HL-60 (cell line): ENCODE measurements at regions not wholly inside any gene's neighbourhood (a gene's known extent, or its start where the extent isn't known, plus 50 kb on each side); places are given as distances from the start of the nearest gene placed in this dataset.

ENCODE experiments used
- GABPA ChIP-seq: IDR thresholded peaks from 2 replicates; pipeline ENCODE4 v1.6.1; 2012; ENCODE audit warnings: low read depth
- POLR2AphosphoS5 ChIP-seq: IDR thresholded peaks from 2 replicates; pipeline ENCODE4 v1.6.1; 2012; ENCODE audit warnings: low read depth
- SPI1 ChIP-seq: IDR thresholded peaks from 2 replicates; pipeline ENCODE4 v1.6.1; 2012; ENCODE audit warnings: low read depth, mild to moderate bottlenecking, borderline replicate concordance
- TF ChIP-seq, protein P1 (sequence below): IDR thresholded peaks from one replicate; pipeline ENCODE4 v1.5.1; 2011; ENCODE audit warnings: low read length, control low read depth, inconsistent platforms; ENCODE audit not compliant: insufficient read depth
- TF ChIP-seq, protein P2 (sequence below): IDR thresholded peaks from 2 replicates; pipeline ENCODE4 v1.6.1; 2012; ENCODE audit warnings: low read depth; ENCODE audit not compliant: insufficient replicate concordance

- TF ChIP-seq, protein P1, sequence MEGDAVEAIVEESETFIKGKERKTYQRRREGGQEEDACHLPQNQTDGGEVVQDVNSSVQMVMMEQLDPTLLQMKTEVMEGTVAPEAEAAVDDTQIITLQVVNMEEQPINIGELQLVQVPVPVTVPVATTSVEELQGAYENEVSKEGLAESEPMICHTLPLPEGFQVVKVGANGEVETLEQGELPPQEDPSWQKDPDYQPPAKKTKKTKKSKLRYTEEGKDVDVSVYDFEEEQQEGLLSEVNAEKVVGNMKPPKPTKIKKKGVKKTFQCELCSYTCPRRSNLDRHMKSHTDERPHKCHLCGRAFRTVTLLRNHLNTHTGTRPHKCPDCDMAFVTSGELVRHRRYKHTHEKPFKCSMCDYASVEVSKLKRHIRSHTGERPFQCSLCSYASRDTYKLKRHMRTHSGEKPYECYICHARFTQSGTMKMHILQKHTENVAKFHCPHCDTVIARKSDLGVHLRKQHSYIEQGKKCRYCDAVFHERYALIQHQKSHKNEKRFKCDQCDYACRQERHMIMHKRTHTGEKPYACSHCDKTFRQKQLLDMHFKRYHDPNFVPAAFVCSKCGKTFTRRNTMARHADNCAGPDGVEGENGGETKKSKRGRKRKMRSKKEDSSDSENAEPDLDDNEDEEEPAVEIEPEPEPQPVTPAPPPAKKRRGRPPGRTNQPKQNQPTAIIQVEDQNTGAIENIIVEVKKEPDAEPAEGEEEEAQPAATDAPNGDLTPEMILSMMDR, result no peak
- no peak for TF ChIP-seq GABPA
- TF ChIP-seq POLR2AphosphoS5, result no peak
- TF ChIP-seq, protein P2, sequence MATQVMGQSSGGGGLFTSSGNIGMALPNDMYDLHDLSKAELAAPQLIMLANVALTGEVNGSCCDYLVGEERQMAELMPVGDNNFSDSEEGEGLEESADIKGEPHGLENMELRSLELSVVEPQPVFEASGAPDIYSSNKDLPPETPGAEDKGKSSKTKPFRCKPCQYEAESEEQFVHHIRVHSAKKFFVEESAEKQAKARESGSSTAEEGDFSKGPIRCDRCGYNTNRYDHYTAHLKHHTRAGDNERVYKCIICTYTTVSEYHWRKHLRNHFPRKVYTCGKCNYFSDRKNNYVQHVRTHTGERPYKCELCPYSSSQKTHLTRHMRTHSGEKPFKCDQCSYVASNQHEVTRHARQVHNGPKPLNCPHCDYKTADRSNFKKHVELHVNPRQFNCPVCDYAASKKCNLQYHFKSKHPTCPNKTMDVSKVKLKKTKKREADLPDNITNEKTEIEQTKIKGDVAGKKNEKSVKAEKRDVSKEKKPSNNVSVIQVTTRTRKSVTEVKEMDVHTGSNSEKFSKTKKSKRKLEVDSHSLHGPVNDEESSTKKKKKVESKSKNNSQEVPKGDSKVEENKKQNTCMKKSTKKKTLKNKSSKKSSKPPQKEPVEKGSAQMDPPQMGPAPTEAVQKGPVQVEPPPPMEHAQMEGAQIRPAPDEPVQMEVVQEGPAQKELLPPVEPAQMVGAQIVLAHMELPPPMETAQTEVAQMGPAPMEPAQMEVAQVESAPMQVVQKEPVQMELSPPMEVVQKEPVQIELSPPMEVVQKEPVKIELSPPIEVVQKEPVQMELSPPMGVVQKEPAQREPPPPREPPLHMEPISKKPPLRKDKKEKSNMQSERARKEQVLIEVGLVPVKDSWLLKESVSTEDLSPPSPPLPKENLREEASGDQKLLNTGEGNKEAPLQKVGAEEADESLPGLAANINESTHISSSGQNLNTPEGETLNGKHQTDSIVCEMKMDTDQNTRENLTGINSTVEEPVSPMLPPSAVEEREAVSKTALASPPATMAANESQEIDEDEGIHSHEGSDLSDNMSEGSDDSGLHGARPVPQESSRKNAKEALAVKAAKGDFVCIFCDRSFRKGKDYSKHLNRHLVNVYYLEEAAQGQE, result no peak
- no peak for TF ChIP-seq SPI1
Observed at GRCh38 chr2:193539188-193539587, 1344.5 kb upstream of the TMEFF2 start.
